LNCaP clone FGC (cell line): ENCODE measurements at regions not wholly inside any gene's neighbourhood (a gene's known extent, or its start where the extent isn't known, plus 50 kb on each side); places are given as distances from the start of the nearest gene placed in this dataset.
A peak's percentile ranks its signal among the peaks of the same experiment; 100 is the strongest.

Experiments used
- DNase-seq: peaks from one replicate; pipeline ENCODE4 v3.0.0-alpha.2; 2011; ENCODE audit warnings: low read depth
- H3K4me3 ChIP-seq: 2 replicates; pipeline ENCODE4 v1.5.1; 2011; ENCODE audit warnings: mild to moderate bottlenecking, low read depth, low read length, control low read depth
- TF ChIP-seq, protein P1 (sequence below): IDR thresholded peaks from 2 replicates; pipeline ENCODE4 v1.5.1; 2012; ENCODE audit warnings: mild to moderate bottlenecking; ENCODE audit not compliant: control insufficient read depth, insufficient read depth; ENCODE audit errors: extremely low read depth

DNA sequence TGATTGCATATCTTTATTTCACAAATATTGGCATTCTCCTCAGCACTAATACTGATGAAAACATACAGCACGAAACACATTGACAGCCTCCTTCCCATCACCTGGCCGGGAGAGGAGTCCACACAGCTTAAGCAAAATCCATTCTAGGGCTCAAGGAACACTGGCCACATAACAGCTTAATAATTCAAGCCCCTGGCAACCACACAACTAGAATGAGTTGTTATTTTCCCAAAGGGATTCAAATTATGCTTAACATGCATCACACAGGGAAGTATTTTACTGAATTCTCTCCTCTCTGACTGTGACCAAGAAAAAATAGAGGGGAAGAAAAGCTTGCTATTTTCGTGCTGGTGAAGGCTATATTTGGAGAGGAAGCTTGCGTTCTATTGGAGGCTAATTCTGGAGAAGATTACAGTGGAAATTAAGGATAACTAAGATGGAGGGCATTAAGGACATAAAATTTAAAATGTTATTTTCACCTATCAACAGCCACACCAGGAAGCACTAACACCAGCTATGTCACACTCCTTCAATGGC lies 198.5 kb downstream of the ADGRG6 start:
- no peak for DNase-seq
- TF ChIP-seq, protein P1, sequence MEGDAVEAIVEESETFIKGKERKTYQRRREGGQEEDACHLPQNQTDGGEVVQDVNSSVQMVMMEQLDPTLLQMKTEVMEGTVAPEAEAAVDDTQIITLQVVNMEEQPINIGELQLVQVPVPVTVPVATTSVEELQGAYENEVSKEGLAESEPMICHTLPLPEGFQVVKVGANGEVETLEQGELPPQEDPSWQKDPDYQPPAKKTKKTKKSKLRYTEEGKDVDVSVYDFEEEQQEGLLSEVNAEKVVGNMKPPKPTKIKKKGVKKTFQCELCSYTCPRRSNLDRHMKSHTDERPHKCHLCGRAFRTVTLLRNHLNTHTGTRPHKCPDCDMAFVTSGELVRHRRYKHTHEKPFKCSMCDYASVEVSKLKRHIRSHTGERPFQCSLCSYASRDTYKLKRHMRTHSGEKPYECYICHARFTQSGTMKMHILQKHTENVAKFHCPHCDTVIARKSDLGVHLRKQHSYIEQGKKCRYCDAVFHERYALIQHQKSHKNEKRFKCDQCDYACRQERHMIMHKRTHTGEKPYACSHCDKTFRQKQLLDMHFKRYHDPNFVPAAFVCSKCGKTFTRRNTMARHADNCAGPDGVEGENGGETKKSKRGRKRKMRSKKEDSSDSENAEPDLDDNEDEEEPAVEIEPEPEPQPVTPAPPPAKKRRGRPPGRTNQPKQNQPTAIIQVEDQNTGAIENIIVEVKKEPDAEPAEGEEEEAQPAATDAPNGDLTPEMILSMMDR = no peak
- H3K4me3 ChIP-seq = no peak overlapping the region

DNA sequence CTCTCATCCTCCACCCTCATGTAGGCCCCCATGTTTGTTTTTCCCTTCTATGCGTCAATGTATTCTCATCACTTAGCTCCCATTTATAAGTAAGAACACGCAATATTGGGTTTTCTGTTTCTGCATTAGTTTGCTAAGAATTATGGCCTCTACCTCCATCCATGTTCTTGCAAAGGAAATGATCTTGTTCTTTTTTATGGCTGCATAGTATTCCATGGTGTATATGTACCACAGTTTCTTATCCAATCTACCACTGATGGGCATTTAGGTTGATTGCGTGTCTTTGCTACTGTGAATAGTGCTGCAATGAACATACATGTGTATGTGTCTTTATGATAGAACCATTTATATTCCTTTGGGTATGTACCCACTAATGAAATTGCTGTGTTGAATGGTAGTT lies 200.0 kb downstream of the ADGRG6 start:
- H3K4me3 ChIP-seq = no peak overlapping the region
- no peak for DNase-seq
- TF ChIP-seq, protein P1 = no peak

DNA sequence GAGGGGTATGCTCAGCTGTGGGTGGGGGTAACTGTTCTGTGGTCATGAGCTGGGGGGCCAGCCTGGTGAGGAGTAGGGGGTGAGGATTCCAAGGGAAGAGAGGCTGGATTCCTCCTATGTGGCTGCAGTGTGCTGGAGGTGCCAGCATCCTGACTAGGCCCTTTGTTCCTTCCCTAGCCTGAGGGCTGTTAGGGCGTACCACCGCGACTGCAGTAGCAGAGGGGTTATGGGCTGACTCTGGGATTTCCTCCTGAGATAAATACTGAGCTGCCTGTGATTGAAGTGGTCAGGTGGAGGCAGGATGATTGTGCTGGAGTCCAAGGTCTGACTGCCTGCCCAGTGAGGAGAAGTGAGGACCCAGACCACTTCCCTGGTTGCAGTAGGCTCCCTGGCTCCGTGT lies 205.3 kb downstream of the ADGRG6 start:
- no peak overlapping the region for H3K4me3 ChIP-seq
- TF ChIP-seq, protein P1 = no peak
- DNase-seq = no peak

DNA sequence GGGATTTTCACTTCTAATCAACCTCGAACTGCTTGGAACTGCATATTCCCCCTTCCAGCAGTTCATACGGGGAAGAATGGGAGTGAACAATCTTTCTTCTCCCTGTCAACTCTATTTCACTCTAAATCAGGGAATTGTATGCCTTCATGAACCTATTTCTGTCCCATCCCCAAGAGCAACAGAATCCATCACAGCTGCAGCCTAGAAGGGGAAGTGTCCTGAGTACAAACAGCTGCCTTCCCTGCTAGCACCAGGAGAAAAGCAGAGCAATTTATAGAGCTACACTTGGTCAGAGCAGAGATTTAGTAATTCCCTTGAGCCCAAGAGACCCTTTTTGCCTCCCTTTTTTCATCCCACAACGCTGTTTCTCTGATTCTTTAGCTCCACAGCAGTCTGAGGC lies 208.4 kb downstream of the ADGRG6 start:
- TF ChIP-seq, protein P1 = no peak
- DNase-seq = no peak
- no peak overlapping the region for H3K4me3 ChIP-seq

DNA sequence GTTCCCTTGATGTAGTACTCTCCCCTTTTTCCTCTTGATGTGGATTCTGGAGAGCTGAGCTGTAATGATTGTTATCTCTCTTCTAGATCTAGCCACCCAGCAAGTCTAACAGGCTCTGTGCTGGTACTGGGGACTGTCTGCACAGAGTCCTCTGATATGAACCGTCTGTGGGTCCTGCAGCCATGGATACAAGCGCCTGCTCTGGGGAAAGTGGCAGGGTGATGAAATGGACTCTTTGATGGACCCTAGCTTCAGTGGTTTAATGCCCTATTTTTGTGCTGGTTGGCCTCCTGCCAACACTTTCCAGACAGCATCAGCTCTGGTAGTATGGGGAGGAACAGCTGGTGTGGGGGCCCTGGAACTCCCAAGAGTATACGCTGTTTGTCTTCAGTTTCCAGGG lies 216.3 kb downstream of the ADGRG6 start:
- TF ChIP-seq, protein P1 = no peak
- peak; percentile 45 for DNase-seq
- no peak overlapping the region for H3K4me3 ChIP-seq

DNA sequence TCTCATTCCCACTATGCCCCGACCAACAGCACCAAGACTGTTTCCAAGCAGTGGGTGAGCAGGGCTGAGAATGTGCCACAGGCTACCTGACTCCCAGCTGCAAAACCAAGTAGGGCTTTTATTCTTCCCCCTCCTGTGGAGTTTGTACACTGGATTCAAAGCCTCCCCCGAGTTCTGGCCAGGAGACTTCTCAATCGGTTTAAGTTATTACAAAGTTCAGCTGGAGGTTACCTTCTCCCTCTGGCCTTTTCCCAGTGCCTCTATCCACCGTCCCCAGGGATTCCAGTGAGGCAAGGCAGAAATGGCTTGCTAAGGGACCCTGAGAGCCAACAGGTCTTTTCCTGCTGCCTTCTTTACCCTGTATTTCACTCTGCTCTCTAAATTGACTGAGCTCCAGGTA lies 217.0 kb downstream of the ADGRG6 start:
- TF ChIP-seq, protein P1 = no peak
- DNase-seq = no peak
- no peak overlapping the region for H3K4me3 ChIP-seq

DNA sequence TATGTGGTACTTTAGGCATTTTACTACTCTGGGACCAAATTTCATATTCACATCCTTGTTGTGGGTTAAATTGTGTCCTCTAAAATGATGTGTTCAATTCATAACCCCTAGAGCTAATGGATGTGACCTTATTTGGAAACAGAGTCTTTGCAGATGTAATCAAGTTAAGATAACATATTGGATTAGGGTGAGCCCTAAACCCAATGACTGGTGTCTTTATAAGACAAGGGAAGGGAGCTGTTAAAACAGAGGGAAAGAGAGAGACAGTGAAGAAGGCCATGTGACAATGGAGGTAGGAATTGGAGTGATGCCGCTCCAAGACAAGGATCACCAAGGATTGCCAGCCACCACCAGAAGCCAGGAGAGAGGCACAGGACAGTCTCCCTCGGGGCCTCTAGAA lies 220.0 kb downstream of the ADGRG6 start:
- no peak for DNase-seq
- TF ChIP-seq, protein P1 = no peak
- H3K4me3 ChIP-seq = no peak overlapping the region
